ENCODE measurements at regions not wholly inside any gene's neighbourhood (a gene's known extent, or its start where the extent isn't known, plus 50 kb on each side); places are given as distances from the start of the nearest gene placed in this dataset.

GRCh38 chr1:87904651-87905050, 576.0 kb downstream of the LMO4 start:
- ChIA-PET CTCF (no interaction called here), POLR2A (no interaction called here)
- no peaks in the 10 kb centered on the region for H3K4me1 Mint-ChIP-seq (ENCODE audit: insufficient read depth, unreplicated experiment)
- H3K36me3 Mint-ChIP-seq (ENCODE audit: insufficient read depth, unreplicated experiment) = no peaks in the 10 kb centered on the region
- H3K9me3 Mint-ChIP-seq (ENCODE audit: unreplicated experiment) = no peaks in the 10 kb centered on the region
- BruUV-seq (replicated peaks) = no TSS peak
- no peak overlapping the region for H3K4me3 Mint-ChIP-seq (ENCODE audit: unreplicated experiment)
- intact Hi-C loops (cut with micrococcal nuclease) = no loop called here
- H3K27me3 Mint-ChIP-seq (ENCODE audit: insufficient read depth, unreplicated experiment) = no peaks in the 10 kb centered on the region
- DNase-seq (ENCODE audit: unreplicated experiment) = no peak
- no peak for TF ChIP-seq CTCF (IDR thresholded peaks at IDR 0.05; ENCODE audit: unreplicated experiment)
- no peak overlapping the region for H3K27ac Mint-ChIP-seq (ENCODE audit: low read depth, unreplicated experiment)

- no peaks in the 10 kb centered on the region for H3K9me3 Mint-ChIP-seq (ENCODE audit: unreplicated experiment)
- no TSS peak for BruUV-seq (replicated peaks)
- H3K4me1 Mint-ChIP-seq (ENCODE audit: insufficient read depth, unreplicated experiment) = no peaks in the 10 kb centered on the region
- ChIA-PET POLR2A (no interaction called here), CTCF (interaction anchor here (0.8 kb wide), 1 partner anchor 579 kb away, joined by 3 read pairs; no protein-coding TSS in a partner anchor)
- TF ChIP-seq CTCF (IDR thresholded peaks at IDR 0.05; ENCODE audit: unreplicated experiment) = no peak
- H3K4me3 Mint-ChIP-seq (ENCODE audit: unreplicated experiment) = no peak overlapping the region
- no peaks in the 10 kb centered on the region for H3K36me3 Mint-ChIP-seq (ENCODE audit: insufficient read depth, unreplicated experiment)
- H3K27me3 Mint-ChIP-seq (ENCODE audit: insufficient read depth, unreplicated experiment) = no peaks in the 10 kb centered on the region
- H3K27ac Mint-ChIP-seq (ENCODE audit: low read depth, unreplicated experiment) = no peak overlapping the region
- intact Hi-C loops (cut with micrococcal nuclease) = no loop called here
- DNase-seq (ENCODE audit: unreplicated experiment) = no peak
Observed at GRCh38 chr1:87905651-87906050, 577.0 kb downstream of the LMO4 start.

- Mint-ChIP-seq H3K4me1 (ENCODE audit: insufficient read depth, unreplicated experiment) (no peaks in the 10 kb centered on the region), H3K36me3 (ENCODE audit: insufficient read depth, unreplicated experiment) (no peaks in the 10 kb centered on the region), H3K27me3 (ENCODE audit: insufficient read depth, unreplicated experiment) (no peaks in the 10 kb centered on the region), H3K27ac (ENCODE audit: low read depth, unreplicated experiment) (no peak overlapping the region), H3K9me3 (ENCODE audit: unreplicated experiment) (no peaks in the 10 kb centered on the region), H3K4me3 (ENCODE audit: unreplicated experiment) (no peak overlapping the region)
- no peak for DNase-seq (ENCODE audit: unreplicated experiment)
- BruUV-seq (replicated peaks) = no TSS peak
- CTCF ChIA-PET = interaction anchor here (0.8 kb wide), 1 partner anchor 580 kb away, joined by 3 read pairs; no protein-coding TSS in a partner anchor
- intact Hi-C loops (cut with micrococcal nuclease) = no loop called here
- POLR2A ChIA-PET = no interaction called here
- TF ChIP-seq CTCF (IDR thresholded peaks at IDR 0.05; ENCODE audit: unreplicated experiment) = no peak
Observed at GRCh38 chr1:87906078-87906477, 577.4 kb downstream of the LMO4 start.

- no peak for DNase-seq (ENCODE audit: unreplicated experiment)
- Mint-ChIP-seq H3K27me3 (ENCODE audit: insufficient read depth, unreplicated experiment) (no peaks in the 10 kb centered on the region), H3K4me1 (ENCODE audit: insufficient read depth, unreplicated experiment) (no peaks in the 10 kb centered on the region), H3K27ac (ENCODE audit: low read depth, unreplicated experiment) (no peak overlapping the region), H3K4me3 (ENCODE audit: unreplicated experiment) (no peak overlapping the region), H3K36me3 (ENCODE audit: insufficient read depth, unreplicated experiment) (peaks cover 5% of the 10 kb centered on the region), H3K9me3 (ENCODE audit: unreplicated experiment) (peaks cover 5% of the 10 kb centered on the region)
- no peak for TF ChIP-seq CTCF (IDR thresholded peaks at IDR 0.05; ENCODE audit: unreplicated experiment)
- no TSS peak for BruUV-seq (replicated peaks)
- POLR2A ChIA-PET = interaction anchor here (0.6 kb wide), 1 partner anchor 416 kb away, joined by 3 read pairs; no protein-coding TSS in a partner anchor
- CTCF ChIA-PET = interaction anchor here (0.7 to 1.6 kb wide), 2 partner anchors 40 to 367 kb away, joined by 3 to 7 read pairs; no protein-coding TSS in a partner anchor
- intact Hi-C loops (cut with micrococcal nuclease) = no loop called here
Observed at GRCh38 chr1:87913361-87913760, 584.7 kb downstream of the LMO4 start.

Measured in MCF 10A (cell line).